ENCODE measurements at regions not wholly inside any gene's neighbourhood (a gene's known extent, or its start where the extent isn't known, plus 50 kb on each side); places are given as distances from the start of the nearest gene placed in this dataset.

- no peak for TF ChIP-seq POLR2AphosphoS5 (IDR thresholded peaks at IDR 0.05)
- TF ChIP-seq, protein P1, sequence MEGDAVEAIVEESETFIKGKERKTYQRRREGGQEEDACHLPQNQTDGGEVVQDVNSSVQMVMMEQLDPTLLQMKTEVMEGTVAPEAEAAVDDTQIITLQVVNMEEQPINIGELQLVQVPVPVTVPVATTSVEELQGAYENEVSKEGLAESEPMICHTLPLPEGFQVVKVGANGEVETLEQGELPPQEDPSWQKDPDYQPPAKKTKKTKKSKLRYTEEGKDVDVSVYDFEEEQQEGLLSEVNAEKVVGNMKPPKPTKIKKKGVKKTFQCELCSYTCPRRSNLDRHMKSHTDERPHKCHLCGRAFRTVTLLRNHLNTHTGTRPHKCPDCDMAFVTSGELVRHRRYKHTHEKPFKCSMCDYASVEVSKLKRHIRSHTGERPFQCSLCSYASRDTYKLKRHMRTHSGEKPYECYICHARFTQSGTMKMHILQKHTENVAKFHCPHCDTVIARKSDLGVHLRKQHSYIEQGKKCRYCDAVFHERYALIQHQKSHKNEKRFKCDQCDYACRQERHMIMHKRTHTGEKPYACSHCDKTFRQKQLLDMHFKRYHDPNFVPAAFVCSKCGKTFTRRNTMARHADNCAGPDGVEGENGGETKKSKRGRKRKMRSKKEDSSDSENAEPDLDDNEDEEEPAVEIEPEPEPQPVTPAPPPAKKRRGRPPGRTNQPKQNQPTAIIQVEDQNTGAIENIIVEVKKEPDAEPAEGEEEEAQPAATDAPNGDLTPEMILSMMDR (IDR thresholded peaks at IDR 0.05; ENCODE audit: poor library complexity, severe bottlenecking) = no peak
Observed at GRCh38 chr5:136510481-136510880, 145.1 kb upstream of the TRPC7 start.

Measured in neural cell (in vitro differentiated cells).